Head of caudate nucleus (tissue), 42 donors: ENCODE measurements at regions not wholly inside any gene's neighbourhood (a gene's known extent, or its start where the extent isn't known, plus 50 kb on each side); places are given as distances from the start of the nearest gene placed in this dataset.

Source experiments
- DNase-seq, 42 donors: peaks; one replicate each; pipeline versions ENCODE4 v3.0.0 to v3.0.0-alpha.2; 2020 to 2021; ENCODE audit warnings: mixed read lengths in 7 of 42
- intact Hi-C: fragments of 100-400 bp; cut with DNase I; formaldehyde crosslinking; loops from one replicate; pipeline ENCODE4 v1.15.0; 2022

DNA sequence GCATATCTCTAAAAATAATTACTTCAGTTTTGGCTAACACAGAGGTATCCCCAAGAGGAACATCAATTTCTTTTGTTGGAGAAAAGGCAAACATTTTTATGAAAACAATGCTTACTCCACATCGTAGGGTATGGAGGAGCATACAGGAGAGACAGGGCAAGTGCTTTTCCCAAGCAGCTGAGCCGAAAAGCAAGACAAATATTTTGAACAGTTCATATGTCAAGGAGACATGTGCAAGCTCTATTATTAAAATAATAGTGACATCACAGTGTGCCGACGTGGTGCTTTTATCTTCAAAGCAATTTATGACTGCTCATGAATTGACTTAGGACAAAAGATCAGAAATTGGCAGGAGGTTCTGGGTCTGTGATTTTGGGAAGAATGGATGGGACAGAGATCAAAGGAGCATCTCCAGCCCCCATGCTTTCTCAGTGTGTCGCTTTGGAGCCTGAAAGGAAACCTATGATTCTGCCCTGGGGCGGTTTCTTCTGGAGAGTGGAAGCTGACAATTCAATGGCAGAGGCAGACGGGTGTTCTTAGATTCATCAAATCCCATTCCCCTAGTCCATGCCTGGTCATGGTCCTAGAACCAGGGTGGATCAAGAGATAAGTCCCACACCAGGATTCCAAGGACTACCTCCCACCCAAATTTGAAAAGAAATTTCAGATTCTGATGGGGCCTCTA lies 97.1 kb downstream of the JCAD start:
- no peak for DNase-seq
- intact Hi-C loops, result no loop called here

GRCh38 chr10:29961351-29961750 lies 98.0 kb downstream of the JCAD start:
- DNase-seq, result no peak
- intact Hi-C loops, result no loop called here

DNA sequence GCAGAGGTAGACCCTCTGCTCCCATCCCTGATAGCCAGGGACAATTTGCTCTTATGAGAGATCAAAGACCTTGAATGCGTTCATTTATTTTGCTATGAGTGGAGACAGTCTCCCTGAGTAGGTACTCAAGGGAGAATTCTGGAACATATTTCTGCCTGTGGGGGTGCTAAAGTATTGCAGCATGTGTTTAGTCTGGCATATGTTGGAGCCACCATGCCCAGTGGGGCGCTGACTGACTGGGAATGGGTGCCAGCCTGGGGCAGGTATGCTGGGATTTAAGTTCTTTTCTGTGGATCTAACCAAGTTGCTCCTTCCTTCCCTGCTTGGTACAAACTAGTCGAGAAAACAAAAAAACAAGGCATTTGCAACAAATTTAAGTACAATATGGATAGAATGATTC lies 99.1 kb downstream of the JCAD start:
- intact Hi-C loops, result no loop called here
- no peak for DNase-seq

DNA sequence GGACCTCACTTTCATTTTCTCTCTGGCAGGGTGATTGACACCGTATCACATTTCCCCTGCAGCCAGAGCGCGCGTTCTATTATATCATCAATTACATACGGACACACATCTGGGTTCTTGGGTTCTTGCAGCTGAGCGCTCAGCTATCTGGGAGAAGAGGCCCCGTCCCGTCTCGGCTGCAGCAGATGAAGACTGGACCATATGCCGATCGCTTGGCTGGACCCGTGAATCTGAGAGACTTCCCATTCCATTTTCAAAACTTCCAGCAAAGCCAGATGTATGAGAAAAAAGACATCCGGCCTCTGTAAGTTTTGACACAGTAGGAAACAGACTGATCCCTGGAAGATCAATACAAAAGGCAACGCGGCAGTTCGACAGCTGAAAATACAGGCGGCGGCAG lies 99.8 kb downstream of the JCAD start:
- no peak for DNase-seq
- intact Hi-C loops, result no loop called here

GRCh38 chr10:29958440-29958839 lies 100.9 kb downstream of the JCAD start:
- DNase-seq, result no peak
- intact Hi-C loops, result no loop called here

DNA sequence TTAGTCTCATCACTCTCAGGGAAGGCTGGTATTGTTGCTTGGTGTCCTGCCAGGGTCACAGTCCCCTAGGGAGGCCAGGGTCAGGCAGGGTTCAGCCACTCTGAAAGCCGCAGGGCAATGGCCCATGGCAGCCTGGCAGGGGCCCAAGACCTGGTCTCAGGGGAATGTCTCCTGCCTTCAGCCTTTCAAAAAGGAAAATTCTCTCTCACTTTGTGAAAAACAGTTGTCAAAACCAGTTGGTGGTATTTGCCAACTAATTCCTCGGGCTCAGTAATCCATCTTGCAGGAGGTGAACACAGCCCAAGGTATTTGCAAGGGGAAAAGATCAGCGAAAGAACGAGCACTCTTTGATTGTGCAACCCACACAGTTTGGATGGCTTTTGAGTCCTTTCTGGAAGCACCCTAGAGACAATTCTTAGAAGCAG lies 101.5 kb downstream of the JCAD start:
- DNase-seq, result no peak
- intact Hi-C loops, result no loop called here

GRCh38 chr10:29957236-29957635 lies 102.2 kb downstream of the JCAD start:
- DNase-seq, result no peak
- intact Hi-C loops, result no loop called here

- DNase-seq, result no peak
- intact Hi-C loops, result no loop called here
These were observed 103.0 kb downstream of the JCAD start for GRCh38 chr10:29956335-29956924.

GRCh38 chr10:29955329-29955935 lies 104.0 kb downstream of the JCAD start:
- DNase-seq, result no peak
- intact Hi-C loops, result no loop called here

GRCh38 chr10:29951441-29951931 lies 107.9 kb downstream of the JCAD start:
- intact Hi-C loops, result no loop called here
- DNase-seq, result no peak

- DNase-seq, result no peak
- intact Hi-C loops, result no loop called here
These were observed 109.0 kb downstream of the JCAD start for GRCh38 chr10:29950391-29950790.

DNA sequence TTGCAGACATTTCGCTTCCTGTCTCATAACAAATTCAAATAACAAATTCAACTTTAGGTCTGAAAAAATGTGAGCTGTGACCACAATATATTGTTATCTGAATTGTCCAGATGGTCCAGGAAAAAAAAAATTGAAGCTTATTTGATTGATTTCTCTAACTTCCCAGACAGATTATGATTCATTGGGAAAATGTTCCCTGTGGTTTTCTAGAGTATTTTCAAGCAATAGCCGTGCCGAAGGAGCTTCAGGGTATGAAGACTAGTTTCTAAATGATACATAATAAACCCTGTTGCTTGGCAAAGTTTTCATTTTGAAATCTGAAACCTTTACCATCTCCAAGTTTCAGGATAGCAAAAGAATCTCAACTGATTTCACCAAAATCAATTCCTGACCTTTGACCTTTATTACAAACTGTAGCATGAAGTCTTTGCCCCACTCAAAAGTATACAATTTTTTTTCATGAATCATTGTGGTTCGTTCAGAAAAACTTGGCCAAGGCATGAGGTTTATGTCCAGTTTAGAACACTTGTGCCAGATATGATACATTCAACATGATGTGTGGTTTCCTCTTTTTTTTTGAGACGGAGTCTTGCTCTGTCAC lies 109.9 kb downstream of the JCAD start:
- no peak for DNase-seq
- intact Hi-C loops, result no loop called here

- DNase-seq, result no peak
- intact Hi-C loops, result no loop called here
These were observed 110.5 kb downstream of the JCAD start for GRCh38 chr10:29948881-29949355.

DNA sequence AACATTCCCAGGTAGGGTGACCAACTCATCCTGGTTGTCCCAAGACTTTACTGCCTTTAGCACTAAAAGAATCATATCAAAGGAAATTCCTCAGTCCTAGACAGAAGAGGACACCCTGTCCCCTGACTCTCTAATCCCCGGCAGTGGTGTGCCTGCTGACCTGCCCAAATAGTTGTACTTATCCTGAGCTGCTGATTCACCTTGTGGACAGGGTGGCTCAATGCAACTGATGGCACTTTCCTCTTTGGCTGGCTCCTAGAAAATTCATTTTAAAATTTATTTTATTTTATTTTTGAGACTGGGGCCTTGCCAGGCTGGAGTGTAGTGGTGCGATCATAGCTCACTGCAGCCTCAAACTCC lies 111.7 kb downstream of the JCAD start:
- intact Hi-C loops, result no loop called here
- no peak for DNase-seq

DNA sequence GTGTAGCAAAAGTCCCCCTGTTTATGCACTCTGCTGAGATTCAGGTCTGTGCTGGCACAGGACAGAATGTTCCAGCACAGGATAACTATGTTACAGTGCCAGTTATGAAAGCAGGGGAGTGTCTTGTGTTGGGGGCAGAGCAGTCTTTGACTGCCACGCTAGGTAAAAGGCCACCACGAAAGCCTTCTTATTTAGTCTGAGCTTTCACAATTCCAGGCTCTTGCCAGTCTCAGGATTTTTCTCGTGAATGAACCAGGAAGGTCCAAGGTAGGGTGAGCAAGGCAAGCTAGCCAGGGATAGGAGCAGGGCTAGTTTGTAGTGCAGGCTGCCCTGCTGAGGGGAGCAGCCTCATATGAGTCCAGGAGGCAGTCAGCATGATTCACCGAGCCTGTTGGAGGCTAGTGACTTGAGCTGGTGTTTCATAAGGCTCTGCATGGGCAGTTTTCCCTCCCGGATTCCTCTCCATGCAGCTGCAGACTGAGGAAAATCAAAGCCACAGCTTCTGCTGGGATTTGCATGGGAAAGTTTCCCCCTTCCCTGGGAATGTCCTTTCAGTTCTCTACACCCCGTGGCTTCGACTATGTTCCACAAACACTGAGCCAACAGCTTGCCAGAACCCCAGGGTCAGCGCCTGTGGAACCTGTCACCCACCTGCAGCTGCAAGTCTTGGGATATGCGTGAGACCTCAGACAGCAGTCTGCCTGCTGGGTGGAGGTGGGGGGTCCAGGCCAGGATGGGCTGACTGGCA lies 112.3 kb downstream of the JCAD start:
- DNase-seq, result no peak
- intact Hi-C loops, result no loop called here

DNA sequence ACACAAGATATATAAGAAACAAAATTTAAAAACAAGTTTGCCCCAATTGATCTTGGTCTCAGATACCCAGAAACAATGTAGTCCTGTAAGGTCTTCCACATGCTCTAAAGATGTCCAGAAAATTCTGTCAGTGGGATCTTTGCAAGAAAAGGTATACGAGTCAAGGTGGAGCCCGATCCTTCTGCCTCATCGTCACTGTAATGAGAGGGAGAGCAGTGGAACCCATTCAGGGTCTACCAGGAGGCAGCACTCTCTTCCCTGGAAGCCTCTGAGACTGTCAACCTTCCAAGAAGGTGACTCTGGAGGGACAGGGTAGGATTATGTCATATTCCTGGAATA lies 112.8 kb downstream of the JCAD start:
- intact Hi-C loops, result no loop called here
- no peak for DNase-seq

GRCh38 chr10:29941476-29941875 lies 117.9 kb downstream of the JCAD start:
- intact Hi-C loops, result no loop called here

GRCh38 chr10:29932991-29933390 lies 126.4 kb downstream of the JCAD start:
- intact Hi-C loops, result no loop called here

More at GRCh38 chr10:29941476-29941875, 117.9 kb downstream of the JCAD start:
- peak in 1 of 42 donors; percentile 16 for DNase-seq

GRCh38 chr10:29931833-29932232 lies 127.6 kb downstream of the JCAD start:
- DNase-seq, result no peak
- intact Hi-C loops, result no loop called here

More at GRCh38 chr10:29932991-29933390, 126.4 kb downstream of the JCAD start:
- DNase-seq, result no peak

DNA sequence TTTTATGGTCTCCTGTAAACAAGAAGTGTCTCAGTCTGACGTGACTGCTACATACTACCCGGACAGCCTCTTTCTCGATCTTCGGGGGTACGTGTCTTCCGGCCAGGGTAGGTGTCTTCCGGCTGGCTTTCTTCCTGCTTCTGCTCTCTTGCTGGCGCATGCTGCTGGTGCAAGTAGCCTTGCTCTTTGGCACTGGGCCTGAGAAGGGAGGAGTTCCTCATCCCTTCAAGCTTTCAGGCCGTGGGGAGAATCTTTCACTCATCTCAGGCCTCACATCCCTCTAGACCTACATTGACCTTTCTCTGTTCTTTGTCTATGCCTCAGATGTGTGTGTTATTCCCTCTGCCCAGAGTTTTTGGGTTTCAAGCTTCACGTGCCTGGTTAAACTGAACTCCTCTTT lies 130.4 kb downstream of the JCAD start:
- no peak for DNase-seq
- intact Hi-C loops, result no loop called here
